Endothelial cell of umbilical vein (primary cell): ENCODE measurements at regions not wholly inside any gene's neighbourhood (a gene's known extent, or its start where the extent isn't known, plus 50 kb on each side); places are given as distances from the start of the nearest gene placed in this dataset.

Source experiments
- BruUV-seq: library from RNA; stranded (reverse); fragments of 400-500 nt; replicated peaks from 2 replicates; lab custom pipeline; 2021; lab: Mats Ljungman, UMichigan
- CTCF ChIA-PET: fragments of 300-600, 350-600 bp; sonication (Branson Sonifier 250); formaldehyde crosslinking; loops from one replicate; lab custom pipeline; 2021; ENCODE audit warnings: antibody characterized with exemption, inconsistent platforms; lab: Charles Lee
- POLR2A ChIA-PET: fragments of 300-600, 350-600 bp; sonication (Branson Sonifier 250); formaldehyde crosslinking; loops from one replicate; lab custom pipeline; 2021; ENCODE audit warnings: antibody characterized with exemption, inconsistent platforms; lab: Charles Lee
- DNase-seq: peaks from one replicate; pipeline ENCODE4 v3.0.0-alpha.2; 2011; ENCODE audit warnings: low read depth, low spot score
- FAIRE-seq: peaks from 2 replicates; lab custom pipeline; 2011; peaks lifted over from hg19 to GRCh38; lab: Jason Lieb, UNC
- H2AFZ ChIP-seq: 2 replicates; pipeline ENCODE4 v1.6.0; 2012; ENCODE audit warnings: low read depth, low read length, control low read depth, inconsistent platforms
- H3K27ac ChIP-seq: 2 replicates; pipeline ENCODE4 v1.5.1; 2011; ENCODE audit warnings: low read depth, mild to moderate bottlenecking, control low read depth, low read length, moderate library complexity; ENCODE audit not compliant: insufficient read depth
- H3K27me3 ChIP-seq, 2 experiments: 2 replicates each; pipeline versions ENCODE4 v1.6.0 to v1.6.1; 2011; ENCODE audit warnings: low read length in 2 of 2, mixed read lengths in 1 of 2; ENCODE audit not compliant: control insufficient read depth in 2 of 2, insufficient read depth in 2 of 2
- H3K36me3 ChIP-seq, 2 experiments: 2 replicates in 1 of 2; 3 replicates in 1 of 2; pipeline ENCODE4 v1.5.1; 2011; ENCODE audit warnings: low read length in 2 of 2, mild to moderate bottlenecking in 1 of 2, moderate library complexity in 1 of 2; ENCODE audit not compliant: control insufficient read depth in 2 of 2, insufficient read depth in 2 of 2; ENCODE audit errors: extremely low read depth in 1 of 2
- H3K4me1 ChIP-seq: 3 replicates; pipeline ENCODE4 v1.5.1; 2011; ENCODE audit warnings: mild to moderate bottlenecking, low read length; ENCODE audit not compliant: control insufficient read depth, insufficient read depth; ENCODE audit errors: extremely low read depth
- H3K4me2 ChIP-seq: 2 replicates; pipeline ENCODE4 v1.6.1; 2011; ENCODE audit warnings: low read length, control low read depth, mixed read lengths; ENCODE audit not compliant: insufficient read depth
- H3K4me3 ChIP-seq, 3 experiments: fragments of 200-600 bp in 1 of 3; sonication (generic), shearing (Covaris generic) in 1 of 3; replicated peaks in 1 of 3; 2 replicates each; pipeline ENCODE4 v1.5.1; 2011 to 2016; ENCODE audit warnings: control low read depth in 3 of 3, low read length in 3 of 3, mild to moderate bottlenecking in 2 of 3, inconsistent platforms in 1 of 3, low read depth in 1 of 3, moderate library complexity in 1 of 3; ENCODE audit not compliant: insufficient read depth in 1 of 3
- H3K79me2 ChIP-seq: 2 replicates; pipeline ENCODE4 v1.6.0; 2012; ENCODE audit warnings: low read length, inconsistent platforms; ENCODE audit not compliant: control insufficient read depth, insufficient read depth
- H3K9ac ChIP-seq: replicated peaks from 2 replicates; pipeline ENCODE3; 2011; ENCODE audit warnings: low read length, control low read depth; ENCODE audit not compliant: insufficient read depth; ENCODE audit errors: extremely low read depth
- H3K9me1 ChIP-seq: replicated peaks from 3 replicates; pipeline ENCODE4 v1.6.0; 2011; ENCODE audit warnings: mild to moderate bottlenecking, low read length; ENCODE audit not compliant: control insufficient read depth, insufficient read depth; ENCODE audit errors: extremely low read depth
- H3K9me3 ChIP-seq: replicated peaks from 2 replicates; pipeline ENCODE4 v1.5.1; 2012; ENCODE audit warnings: low read length, inconsistent platforms; ENCODE audit not compliant: control insufficient read depth, insufficient read depth
- H4K20me1 ChIP-seq: replicated peaks from 2 replicates; pipeline ENCODE3; 2011; ENCODE audit warnings: mild to moderate bottlenecking, low read length; ENCODE audit not compliant: control insufficient read depth, insufficient read depth; ENCODE audit errors: extremely low read depth
- EZH2 ChIP-seq: IDR thresholded peaks from 2 replicates; pipeline ENCODE4 v1.6.1; 2012; ENCODE audit warnings: borderline replicate concordance, low read depth, mild to moderate bottlenecking, moderate library complexity, low read length, inconsistent platforms; ENCODE audit not compliant: severe bottlenecking
- FOS ChIP-seq: IDR thresholded peaks from 2 replicates; pipeline ENCODE4 v1.6.1; 2011; ENCODE audit warnings: mild to moderate bottlenecking, low read length, moderate library complexity, borderline replicate concordance; ENCODE audit not compliant: insufficient read depth
- GATA2 ChIP-seq: IDR thresholded peaks from 2 replicates; pipeline ENCODE4 v1.7.0; 2011; ENCODE audit warnings: low read depth, mild to moderate bottlenecking, moderate library complexity, mixed read lengths, low read length; ENCODE audit not compliant: insufficient read length, insufficient read depth
- JUN ChIP-seq: IDR thresholded peaks from 2 replicates; pipeline ENCODE4 v1.6.1; 2011; ENCODE audit warnings: borderline replicate concordance, low read depth; ENCODE audit not compliant: insufficient read length, insufficient read depth
- MYC ChIP-seq: IDR thresholded peaks from one replicate; pipeline ENCODE4 v1.6.1; 2011; ENCODE audit warnings: mild to moderate bottlenecking, low read depth, low read length
- POLR2A ChIP-seq: IDR thresholded peaks from 2 replicates; pipeline ENCODE4 v1.6.1; 2012; ENCODE audit warnings: low read depth, mild to moderate bottlenecking, control low read depth, low read length
- POLR2AphosphoS5 ChIP-seq: IDR thresholded peaks from 2 replicates; pipeline ENCODE4 v1.6.1; 2012; ENCODE audit warnings: low read depth, mild to moderate bottlenecking, control low read depth, low read length, moderate library complexity; ENCODE audit not compliant: insufficient read depth
- dilution Hi-C: fragments of 300-500 bp; cut with MboI; formaldehyde crosslinking; loops from one replicate; pipeline ENCODE4 v1.15.0; 2019; ENCODE audit warnings: low sequenced_read_pairs; ENCODE audit not compliant: extremely low pct_ligation_motif_present
- intact Hi-C: fragments of 100-400 bp; cut with micrococcal nuclease; formaldehyde crosslinking; loops from one replicate; pipeline ENCODE4 v1.10.0; 2022
- TF ChIP-seq, protein P1 (sequence below): IDR thresholded peaks from 2 replicates; pipeline ENCODE4 v1.6.1; 2011; ENCODE audit not compliant: insufficient read depth, insufficient read length
- TF ChIP-seq, protein P2 (sequence below), 2 donors: IDR thresholded peaks; 1 replicate in 1 of 2; 2 replicates in 1 of 2; pipeline ENCODE4 v1.5.1; 2011; ENCODE audit warnings: low read length in 2 of 2, mild to moderate bottlenecking in 2 of 2, moderate library complexity in 2 of 2, control low read depth in 1 of 2, inconsistent platforms in 1 of 2, low read depth in 1 of 2; ENCODE audit not compliant: insufficient read depth in 1 of 2; ENCODE audit errors: extremely low read depth in 1 of 2

DNA sequence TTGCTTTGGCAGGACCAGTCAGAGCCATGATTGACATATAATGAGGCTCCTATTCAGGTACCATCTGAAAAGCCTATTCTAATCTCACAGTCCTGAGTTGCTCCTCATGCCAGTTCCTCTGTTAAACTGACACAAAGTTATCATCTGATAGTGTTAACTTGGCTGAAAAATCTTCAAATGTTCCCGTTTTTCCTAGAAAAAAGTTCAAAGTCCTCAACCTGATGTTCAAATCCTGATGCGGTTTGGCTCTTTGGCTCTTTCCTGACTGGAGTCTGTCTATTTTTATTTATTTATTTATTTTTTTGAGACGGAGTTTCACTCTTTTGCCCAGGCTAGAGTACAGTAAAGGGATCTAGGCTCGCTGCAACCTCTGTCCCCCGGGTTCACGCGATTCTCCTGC is 244.2 kb downstream of the ANKRD50 start:
- POLR2A ChIA-PET = no interaction called here
- H3K9me3 ChIP-seq = no peaks in the 10 kb centered on the region
- no peak overlapping the region for H3K27ac ChIP-seq
- DNase-seq = no peak
- no peaks in the 10 kb centered on the region for H3K27me3 ChIP-seq
- no peaks in the 10 kb centered on the region for H4K20me1 ChIP-seq
- no peak for TF ChIP-seq JUN
- TF ChIP-seq, protein P1, sequence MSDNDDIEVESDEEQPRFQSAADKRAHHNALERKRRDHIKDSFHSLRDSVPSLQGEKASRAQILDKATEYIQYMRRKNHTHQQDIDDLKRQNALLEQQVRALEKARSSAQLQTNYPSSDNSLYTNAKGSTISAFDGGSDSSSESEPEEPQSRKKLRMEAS = no peak
- TF ChIP-seq GATA2 = no peak
- TF ChIP-seq MYC = no peak
- no peak for TF ChIP-seq FOS
- TF ChIP-seq, protein P2, sequence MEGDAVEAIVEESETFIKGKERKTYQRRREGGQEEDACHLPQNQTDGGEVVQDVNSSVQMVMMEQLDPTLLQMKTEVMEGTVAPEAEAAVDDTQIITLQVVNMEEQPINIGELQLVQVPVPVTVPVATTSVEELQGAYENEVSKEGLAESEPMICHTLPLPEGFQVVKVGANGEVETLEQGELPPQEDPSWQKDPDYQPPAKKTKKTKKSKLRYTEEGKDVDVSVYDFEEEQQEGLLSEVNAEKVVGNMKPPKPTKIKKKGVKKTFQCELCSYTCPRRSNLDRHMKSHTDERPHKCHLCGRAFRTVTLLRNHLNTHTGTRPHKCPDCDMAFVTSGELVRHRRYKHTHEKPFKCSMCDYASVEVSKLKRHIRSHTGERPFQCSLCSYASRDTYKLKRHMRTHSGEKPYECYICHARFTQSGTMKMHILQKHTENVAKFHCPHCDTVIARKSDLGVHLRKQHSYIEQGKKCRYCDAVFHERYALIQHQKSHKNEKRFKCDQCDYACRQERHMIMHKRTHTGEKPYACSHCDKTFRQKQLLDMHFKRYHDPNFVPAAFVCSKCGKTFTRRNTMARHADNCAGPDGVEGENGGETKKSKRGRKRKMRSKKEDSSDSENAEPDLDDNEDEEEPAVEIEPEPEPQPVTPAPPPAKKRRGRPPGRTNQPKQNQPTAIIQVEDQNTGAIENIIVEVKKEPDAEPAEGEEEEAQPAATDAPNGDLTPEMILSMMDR (IDR thresholded peaks at IDR 0.05; ENCODE audit: extremely low read depth in 1 of 2, insufficient read depth in 1 of 2, low read depth in 1 of 2, low read length in 2 of 2) = no peak
- TF ChIP-seq EZH2 = no peak
- TF ChIP-seq POLR2A = no peak
- no peak for TF ChIP-seq POLR2AphosphoS5
- intact Hi-C loops = no loop called here
- BruUV-seq = no TSS peak
- CTCF ChIA-PET = interaction anchor here (1.4 kb wide), 1 partner anchor 134 kb away, joined by 7 read pairs; no protein-coding TSS in a partner anchor
- no peak overlapping the region for H3K9ac ChIP-seq
- H3K9me1 ChIP-seq = no peaks in the 10 kb centered on the region
- H3K4me1 ChIP-seq = no peaks in the 10 kb centered on the region
- H2AFZ ChIP-seq = no peak overlapping the region
- no peaks in the 10 kb centered on the region for H3K36me3 ChIP-seq
- dilution Hi-C loops = no loop called here
- FAIRE-seq = no peak
- no peak overlapping the region for H3K4me2 ChIP-seq
- no peak overlapping the region for H3K4me3 ChIP-seq
- no peaks in the 10 kb centered on the region for H3K79me2 ChIP-seq
